Fibroblast of skin of right quadriceps (primary cell): ENCODE measurements at regions not wholly inside any gene's neighbourhood (a gene's known extent, or its start where the extent isn't known, plus 50 kb on each side); places are given as distances from the start of the nearest gene placed in this dataset.
"Not testable (repeated sequence)": the region's sequence is repeated elsewhere in the genome, so short reads cannot be mapped to it uniquely, and the experiment has no call there.

Experiments used
- DNase-seq: peaks from one replicate; pipeline ENCODE4 v3.0.0-alpha.2; 2013

DNA sequence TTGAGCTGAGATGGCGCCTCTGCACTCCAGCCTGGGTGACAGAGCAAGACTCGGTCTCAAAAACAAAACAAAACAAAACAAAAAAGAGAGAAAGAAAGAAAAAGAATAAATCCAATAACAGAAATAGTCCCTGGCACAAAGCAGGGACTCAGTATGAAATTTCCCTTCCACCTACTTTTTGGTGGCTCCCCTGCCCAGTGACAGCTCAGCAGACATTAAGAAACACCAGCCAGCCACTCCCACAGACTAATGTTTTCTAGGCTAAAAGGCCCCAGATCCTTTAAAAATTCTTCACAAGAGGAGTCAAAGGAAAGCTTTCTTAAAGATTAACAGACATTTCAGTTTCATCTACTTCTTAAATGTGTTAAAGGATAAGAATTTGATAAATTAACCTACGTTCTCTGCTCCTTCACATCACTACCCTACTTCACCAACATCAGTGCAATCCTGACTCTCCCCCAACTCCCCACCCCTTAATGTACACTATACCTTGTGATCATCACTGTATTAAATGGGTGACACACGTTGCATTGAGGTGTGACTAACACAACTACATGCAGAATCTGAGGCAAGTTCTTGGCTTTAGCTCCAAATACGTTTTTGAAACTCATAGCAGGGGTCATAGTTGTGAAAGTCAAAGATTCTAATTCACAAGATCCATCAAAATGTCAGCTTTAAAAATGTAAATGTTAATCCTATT lies 114.5 kb upstream of the CAV2 start:
- no peak for DNase-seq

DNA sequence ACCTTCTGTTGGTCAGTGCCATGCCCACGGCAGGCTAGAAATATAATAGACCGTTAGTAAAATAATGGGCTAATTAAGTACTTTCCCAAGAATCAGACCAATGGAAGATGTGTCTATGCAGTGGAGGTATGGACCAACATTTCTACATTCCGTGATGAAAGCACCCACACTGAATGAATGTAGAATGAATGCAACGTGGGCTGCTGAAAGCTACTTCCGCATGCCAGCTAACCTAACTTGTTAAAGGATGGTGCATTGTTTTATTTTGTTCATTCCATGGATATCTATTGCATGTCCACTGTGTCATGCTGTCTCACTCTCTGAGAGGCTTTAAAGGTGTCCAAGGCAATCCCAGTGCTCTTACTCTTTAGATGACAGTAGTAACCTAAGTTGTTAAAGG lies 112.9 kb upstream of the CAV2 start:
- DNase-seq = no peak

DNA sequence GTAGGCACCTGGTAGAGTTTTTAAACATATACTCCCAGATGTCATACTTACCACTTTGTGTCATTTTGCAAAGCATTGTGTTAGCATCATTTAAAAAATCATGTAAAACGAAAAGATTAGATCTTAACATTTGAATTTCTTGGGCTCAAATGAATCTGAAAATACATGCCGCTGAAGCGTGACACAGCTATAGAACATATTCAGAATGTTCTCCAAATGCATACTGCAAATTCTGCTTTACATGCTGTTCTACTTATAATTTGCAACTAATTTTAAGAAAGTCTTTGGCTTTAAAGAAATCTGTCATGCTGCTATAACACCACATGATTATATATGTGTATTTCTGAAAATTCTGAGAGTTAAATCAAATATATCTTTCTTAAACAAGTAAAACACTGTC lies 109.2 kb upstream of the CAV2 start:
- no peak for DNase-seq

DNA sequence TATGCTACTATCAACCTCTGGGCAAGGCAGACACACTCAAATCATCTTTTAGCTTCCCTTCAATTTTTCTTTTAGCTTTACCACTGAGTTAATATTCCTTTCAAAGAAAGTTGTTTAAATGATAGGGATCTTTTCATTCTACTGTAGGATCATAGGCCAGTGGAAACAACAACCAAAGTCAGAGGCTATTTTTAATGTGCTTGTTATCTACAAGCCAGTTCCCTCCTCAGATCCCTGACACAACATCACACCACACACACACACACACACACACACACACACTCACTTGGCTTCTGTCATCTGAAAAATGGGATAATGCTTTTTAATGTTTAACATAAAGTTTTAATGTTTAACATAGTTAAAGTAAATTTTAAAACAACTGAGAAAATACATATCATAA lies 106.7 kb upstream of the CAV2 start:
- DNase-seq = no peak

DNA sequence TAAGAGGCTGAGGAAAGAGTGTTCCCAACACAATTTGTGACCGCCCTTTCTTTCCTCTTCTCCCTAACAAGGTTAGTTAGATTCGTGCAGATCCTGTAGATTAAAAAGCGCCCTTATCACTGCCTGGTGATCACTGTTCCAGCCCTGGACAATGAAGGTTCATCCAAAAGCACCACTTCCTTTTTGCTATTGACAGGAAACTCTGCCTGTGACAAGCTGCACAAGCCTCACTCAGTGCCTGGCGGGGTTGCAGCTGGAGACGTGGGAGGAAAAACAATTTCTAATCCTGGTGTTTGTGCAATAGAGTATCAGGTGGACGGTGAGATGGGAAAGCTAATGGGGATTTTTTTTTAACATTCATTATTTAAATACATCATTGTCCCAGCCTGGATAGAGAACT lies 105.9 kb upstream of the CAV2 start:
- no peak for DNase-seq

DNA sequence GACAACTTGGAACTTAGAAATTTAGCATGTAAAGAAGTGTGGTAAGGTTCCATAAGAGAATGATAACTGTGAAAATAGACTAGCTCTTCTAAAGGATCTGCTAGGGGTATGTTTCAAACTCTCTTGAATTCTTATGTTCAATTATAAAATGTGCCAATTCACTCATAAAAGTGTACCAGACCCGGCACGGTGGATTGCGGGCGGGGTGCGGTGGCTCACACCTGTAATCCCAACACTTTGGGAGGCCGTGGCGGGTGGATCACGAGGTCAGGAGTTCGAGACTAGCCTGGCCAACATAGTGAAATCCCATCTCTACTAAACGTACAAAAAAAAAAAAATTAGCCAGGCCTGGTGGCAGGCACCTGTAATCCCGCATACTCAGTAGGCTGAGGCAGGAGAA lies 105.4 kb upstream of the CAV2 start:
- DNase-seq = no peak

DNA sequence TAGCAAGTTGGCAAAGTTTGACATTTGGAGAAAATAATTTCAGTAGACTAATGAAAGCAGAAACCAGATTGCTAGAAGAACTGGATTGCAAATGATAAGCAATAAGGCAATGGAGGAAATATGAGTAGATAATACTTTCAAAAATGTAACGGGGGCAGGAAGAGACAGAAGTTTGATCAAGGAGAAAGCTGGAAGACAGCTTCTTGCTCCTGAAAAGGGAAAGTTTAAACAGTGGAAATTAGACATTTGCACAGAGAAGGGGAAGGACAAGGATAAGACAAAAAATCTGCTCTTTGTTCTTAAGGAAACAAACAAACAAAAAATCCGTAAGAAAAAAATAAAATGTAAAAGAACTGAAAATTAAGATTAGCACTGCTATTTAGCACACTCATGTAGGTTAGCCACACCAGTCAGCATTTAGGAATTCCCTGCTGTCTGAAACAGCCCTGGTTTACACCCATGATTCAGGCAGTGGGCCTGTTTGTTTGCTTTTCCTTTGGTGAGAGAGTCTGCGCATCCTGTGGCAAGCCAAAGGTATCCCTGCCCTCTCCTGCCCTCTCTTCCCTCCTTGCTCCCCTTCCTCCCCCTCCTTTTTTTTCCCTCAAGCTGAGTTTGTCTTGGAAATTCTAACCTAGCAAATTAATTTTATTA lies 104.3 kb upstream of the CAV2 start:
- peak; percentile 90 for DNase-seq

DNA sequence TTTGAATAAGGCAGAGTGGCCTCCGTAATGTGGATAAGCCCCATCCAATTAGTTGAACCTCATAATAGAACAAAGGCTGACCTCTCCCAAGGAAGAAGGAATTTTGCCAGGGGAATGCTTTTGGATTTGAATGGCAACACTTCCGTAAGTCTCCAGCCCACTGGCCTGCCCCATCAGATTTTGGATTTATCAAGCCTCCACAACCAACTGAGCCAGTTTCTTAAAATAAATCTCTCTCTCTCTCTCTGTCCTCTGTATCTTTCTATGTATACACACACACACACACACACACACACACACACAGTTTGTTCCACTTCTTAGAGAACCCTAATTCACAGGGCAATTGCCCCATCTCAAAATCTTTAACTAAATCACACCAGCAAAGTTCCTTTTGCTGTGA lies 100.9 kb upstream of the CAV2 start:
- DNase-seq = no peak

DNA sequence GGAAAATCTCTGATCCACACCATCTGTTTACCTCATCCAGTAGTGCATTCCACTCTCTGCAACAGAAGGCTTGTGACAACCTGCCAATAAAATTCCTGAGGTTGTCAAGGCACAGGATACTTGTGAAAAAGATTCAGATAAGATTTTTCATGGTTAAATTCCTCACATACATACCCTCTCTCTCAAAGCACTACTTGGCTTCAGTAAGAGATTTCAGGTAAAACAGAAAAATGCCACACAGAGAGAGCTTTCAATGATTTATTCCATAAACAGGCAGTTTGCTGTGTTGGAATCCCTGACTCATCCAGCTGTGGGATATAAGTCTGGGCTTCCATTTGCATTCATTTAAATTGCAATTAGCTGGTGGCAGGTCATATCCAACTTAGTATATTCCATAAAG lies 99.7 kb upstream of the CAV2 start:
- DNase-seq = peak; percentile 86

DNA sequence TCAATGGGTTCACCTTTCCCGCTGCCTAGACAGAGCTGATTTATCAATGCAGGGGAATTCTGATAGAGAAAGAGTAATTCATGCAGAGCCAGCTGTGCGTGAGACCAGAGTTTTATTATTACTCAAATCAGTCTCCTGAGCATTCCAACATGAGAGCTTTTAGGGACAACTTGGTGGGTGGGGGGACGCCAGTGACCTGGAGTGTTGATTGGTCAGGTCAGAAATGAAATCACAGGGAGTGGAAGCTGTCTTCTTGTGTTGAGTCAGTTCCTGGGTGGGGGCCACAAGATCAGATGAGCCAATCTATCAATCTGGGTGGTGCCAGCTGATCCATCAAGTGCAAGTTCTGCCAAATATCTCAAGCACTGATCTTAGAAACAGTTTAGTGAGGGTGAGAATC lies 99.0 kb upstream of the CAV2 start:
- no peak for DNase-seq

DNA sequence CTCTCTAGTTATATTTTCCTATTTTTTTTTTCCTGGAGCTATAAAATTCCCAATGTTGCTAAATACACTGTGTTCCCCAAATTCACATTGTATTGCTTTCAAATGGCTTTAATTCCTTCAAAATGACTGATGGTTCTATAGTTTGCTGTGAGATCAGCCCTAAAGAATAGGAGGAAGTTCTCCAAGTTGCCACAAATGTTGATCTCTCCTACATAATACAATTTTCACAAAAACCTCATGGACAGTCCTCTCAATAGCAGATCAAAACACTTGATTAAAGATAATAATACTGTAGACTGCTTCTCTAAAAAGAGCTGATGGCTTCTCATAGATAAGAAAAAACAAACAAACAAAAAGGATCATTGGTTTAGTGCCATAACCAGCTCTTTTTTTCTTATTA lies 97.8 kb upstream of the CAV2 start:
- DNase-seq = no peak

DNA sequence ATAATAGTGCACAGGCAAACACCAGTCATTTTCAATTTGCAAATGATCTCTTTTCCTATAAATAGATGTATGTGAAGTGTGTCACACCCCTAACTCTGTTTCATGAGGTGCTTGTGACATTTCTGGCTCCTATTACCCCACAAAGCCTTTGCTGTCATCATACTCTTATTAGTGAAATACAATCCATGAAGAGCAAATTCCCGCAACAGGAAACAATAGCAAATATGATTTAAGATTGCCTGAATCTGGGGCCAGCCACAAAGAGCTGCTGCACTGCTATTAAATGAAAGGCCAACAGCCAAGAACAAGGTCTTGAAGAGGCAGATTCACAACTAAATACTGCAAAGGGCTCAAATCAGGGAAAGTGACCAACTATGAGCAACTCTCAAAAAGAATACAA lies 96.3 kb upstream of the CAV2 start:
- peak; percentile 87 for DNase-seq

DNA sequence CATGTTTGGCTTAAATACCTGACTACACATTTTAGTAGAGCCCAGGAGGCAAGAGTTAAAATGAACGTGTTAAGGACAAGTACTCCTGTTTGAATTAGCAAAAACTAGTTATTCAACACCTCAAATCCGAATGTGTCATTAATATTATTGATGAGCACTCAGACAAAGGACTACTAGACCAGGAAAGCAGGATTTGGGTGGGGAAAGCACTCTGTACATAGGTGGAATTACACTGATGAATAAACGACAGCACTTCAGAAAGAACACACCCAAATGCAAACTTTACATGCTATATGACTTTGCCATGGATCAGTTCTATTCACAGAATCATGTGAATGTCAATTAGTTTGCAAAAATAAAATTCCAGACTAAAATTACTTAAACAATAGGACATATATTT lies 95.1 kb upstream of the CAV2 start:
- no peak for DNase-seq

DNA sequence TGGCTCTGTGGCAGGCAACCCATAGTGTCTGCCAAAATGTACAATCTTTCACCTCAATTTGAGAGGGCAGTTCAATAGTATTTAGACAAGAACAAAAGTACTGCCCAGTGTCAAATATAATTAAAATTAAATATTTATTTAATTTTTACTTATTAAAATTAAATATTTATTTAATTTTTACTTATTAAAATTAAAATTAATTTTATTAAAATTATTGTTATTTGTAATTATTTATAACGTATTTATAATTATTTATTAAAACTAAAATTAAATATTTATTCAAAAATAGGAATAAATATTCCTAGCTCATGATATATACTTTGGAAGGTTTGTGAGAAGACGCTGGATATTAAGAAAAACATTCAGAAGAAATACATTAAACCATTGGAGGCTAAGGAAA lies 93.7 kb upstream of the CAV2 start:
- DNase-seq = no peak

DNA sequence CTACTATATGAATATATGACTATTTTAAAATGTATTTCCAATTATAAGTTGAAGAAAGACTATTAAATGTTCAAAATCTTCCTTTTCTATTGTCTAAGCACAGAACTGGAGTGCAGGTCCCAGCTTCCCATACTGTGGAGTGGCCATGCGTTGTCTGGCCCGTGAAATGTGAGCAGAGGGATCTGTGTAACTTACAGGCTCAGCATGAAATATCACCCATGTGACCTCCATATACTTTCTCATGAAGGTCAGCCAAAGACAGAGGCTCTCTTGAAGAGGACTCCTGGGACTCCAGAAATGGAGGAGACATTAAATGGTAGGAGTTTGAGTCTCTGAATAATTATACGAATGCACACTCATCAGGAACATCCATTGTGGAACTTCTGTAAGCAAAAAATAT lies 92.4 kb upstream of the CAV2 start:
- DNase-seq = no peak

DNA sequence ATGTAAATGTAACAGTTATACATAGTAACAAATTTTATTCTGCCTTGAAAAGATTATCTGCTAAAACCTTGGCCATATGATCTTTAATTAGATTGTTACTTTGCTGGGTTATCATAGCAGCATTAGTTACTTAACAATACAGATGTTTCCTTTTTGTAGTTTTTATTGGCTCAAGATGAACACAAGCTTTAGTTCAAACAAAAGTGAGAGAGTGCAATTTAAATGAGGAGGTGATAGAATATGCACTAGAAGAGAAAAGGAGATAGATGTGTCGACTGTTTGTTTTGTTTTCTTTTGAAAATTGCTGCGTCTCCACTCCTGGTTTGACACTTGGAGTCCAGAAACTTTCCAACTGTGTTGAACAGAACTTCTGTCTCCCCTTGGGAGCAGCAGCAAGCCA lies 91.4 kb upstream of the CAV2 start:
- no peak for DNase-seq

DNA sequence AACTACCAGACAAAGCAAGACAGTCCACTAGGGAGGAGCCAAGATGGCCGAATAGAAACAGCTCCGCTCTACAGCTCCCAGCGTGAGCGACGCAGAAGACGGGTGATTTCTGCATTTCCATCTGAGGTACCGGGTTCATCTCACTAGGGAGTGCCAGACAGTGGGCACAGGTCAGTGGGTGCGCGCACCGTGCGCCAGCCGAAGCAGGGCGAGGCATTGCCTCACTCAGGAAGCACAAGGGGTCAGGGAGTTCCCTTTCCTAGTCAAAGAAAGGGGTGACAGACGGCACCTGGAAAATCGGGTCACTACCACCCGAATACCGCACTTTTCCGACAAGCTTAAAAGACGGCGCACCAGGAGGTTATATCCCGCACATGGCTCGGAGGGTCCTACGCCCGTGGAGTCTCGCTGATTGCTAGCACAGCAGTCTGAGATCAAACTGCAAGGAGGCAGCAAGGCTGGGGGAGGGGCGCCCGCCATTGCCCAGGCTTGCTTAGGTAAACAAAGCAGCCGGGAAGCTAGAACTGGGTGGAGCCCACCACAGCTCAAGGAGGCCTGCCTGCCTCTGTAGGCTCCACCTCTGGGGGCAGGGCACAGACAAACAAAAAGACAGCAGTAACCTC lies 90.6 kb upstream of the CAV2 start:
- not testable (repeated sequence) for DNase-seq

DNA sequence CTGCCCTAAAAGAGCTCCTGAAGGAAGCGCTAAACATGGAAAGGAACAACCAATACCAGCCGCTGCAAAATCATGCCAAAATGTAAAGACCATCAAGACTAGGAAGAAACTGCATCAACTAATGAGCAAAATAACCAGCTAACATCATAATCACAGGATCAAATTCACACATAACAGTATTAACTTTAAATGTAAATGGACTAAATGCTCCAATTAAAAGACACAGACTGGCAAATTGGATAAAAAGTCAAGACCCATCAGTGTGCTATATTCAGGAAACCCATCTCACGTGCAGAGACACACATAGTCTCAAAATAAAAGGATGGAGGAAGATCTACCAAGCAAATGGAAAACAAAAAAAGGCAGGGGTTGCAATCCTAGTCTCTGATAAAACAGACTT lies 88.8 kb upstream of the CAV2 start:
- not testable (repeated sequence) for DNase-seq

DNA sequence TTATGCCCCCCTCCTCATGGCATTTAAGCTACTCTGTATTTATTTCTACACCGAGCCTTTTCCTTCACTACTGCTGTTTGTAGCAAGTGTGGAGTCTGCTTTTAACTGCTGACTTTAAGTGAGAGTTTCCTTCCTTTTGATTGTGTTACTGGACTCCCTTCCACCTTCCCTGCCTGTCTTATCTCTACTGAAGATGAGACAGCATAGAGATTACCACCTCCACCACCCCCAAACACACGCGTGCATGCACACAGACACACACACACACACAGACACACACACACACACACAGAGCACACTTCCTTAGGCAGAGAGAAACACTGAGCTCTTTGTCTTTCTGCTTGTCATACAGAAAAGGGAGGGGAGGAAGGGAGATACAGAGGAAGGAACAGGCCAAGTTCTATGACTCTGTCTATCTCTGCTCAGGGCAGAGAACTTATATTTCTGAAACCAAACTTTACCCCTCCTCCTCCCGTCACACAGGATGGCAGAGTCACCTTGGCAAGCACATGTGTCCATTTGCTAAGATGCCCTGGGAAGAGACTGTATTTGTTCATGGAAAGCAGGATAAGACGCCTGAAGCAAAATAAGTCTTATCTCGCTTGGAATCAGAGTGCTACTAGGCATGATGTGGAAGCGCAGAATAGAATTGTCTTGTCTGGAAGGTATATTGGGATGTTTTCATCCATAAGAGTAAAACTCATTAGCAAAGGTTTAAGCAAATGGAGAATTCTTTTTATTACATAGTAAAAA lies 81.8 kb upstream of the CAV2 start:
- DNase-seq = no peak

DNA sequence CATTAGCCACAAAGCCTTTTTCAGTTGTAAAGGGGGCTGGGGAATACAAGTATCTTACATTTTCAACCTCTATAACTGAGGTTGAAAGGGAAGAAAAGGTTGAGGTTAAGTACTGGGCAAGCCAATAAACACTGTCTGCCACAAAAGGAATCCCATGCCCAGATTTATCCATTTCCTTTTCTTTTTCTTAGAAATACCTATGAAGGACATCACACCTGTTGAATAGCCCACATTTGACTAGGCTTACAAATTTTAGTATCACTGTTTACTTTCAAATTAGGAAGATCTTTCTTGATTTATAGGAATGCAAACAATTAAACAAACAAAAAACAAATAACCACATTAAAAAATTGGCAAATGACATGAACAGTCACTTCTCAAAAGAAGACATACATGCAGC lies 81.0 kb upstream of the CAV2 start:
- no peak for DNase-seq

DNA sequence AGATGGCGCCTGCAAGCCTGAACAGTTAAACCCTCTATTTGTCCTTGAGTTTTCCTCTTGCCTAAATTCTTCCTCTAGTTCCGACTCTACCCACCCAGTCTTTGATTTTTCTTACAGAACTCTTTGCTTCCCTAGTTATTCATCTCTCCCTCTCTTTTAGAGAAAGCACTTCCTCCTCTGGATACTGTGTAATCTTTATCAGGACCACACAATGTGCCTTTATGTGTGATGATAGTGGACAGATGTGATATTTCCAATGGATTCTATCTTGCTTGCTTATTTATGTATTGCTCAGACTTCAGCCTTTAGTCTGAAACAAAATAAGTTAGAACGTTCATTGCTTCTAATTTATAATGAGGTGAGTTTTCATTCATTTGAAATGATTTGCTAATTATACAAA lies 79.5 kb upstream of the CAV2 start:
- no peak for DNase-seq

DNA sequence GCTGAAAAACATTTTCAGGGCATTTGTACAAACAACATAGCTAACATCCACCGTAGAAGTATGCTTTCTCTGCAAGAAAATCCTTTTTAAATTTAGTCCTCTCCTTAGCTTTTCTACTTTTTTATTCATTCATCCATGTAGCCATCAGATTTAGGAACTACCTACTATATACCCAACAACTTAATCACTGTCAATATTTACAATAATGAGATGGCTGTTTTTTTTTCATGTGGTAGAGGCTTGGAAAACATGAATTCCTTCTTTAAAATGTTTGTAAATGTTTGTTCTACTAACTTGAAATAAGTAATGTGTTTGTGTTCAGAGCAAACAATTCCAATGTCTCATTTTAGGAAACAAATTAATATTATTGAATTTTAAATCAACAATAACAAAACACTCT lies 78.2 kb upstream of the CAV2 start:
- no peak for DNase-seq

DNA sequence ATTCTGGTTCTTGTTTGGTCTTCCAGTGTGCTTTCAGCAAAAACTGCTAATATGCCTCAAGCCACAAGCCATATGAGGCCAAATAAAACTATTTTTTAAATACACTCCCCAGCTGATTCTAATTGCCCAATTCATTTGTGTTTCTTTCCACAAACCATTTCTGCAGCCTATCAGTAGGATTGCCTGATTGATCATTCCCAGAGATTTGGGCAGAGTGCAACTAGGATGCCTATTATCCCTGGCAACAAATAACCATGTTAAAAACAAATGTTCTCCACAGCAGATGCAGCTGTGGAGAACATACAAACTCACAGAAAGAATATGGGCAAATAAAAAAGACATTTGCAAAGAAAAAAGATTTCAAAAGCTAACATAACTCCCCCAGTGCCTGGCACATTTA lies 76.9 kb upstream of the CAV2 start:
- DNase-seq = no peak

DNA sequence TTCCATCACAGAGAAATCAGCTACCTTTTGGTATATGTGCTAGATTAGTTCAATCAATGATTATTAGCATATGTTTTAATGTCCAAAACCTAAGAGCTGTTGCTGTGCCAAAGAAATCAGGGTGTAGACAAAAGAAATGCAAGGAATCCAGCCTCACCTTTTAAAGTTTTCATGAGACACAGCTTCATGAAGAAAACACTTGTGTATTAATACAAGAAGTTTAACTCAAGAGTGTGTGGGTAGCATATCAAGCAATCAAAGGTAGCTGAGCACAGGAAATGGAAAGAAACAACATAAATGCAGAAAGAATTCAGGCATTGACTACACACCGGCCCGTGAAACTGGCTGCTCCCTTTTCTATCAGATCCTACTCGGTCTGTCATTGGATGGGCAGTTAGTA lies 76.0 kb upstream of the CAV2 start:
- no peak for DNase-seq
